PC-3 (cell line): ENCODE measurements at regions not wholly inside any gene's neighbourhood (a gene's known extent, or its start where the extent isn't known, plus 50 kb on each side); places are given as distances from the start of the nearest gene placed in this dataset.

Experiments
- ATAC-seq: fragments of 200-7000 bp; cut with Tn5 transposase; 2 replicates; pipeline ENCODE4 v1.9.1; 2020; ENCODE audit warnings: mild to moderate bottlenecking, moderate library complexity
- BruUV-seq: library from RNA; stranded (reverse); fragments of 400-500 nt; replicated peaks from 2 replicates; lab custom pipeline; 2021; lab: Mats Ljungman, UMichigan
- CTCF ChIA-PET: fragments of 300-600 bp; sonication (Branson Sonifier 250); formaldehyde crosslinking; loops from one replicate; lab custom pipeline; 2022; ENCODE audit warnings: antibody characterized with exemption; lab: Charles Lee
- POLR2A ChIA-PET: fragments of 300-600 bp; sonication (Branson Sonifier 250); formaldehyde crosslinking; loops from one replicate; lab custom pipeline; 2022; ENCODE audit warnings: antibody characterized with exemption; ENCODE audit not compliant: unreplicated experiment; lab: Charles Lee
- DNase-seq: peaks from one replicate; pipeline ENCODE4 v3.0.0-alpha.2; 2015
- H2AFZ ChIP-seq: fragments of 300-600 bp; sonication (generic); 2 replicates; pipeline ENCODE4 v1.6.0; 2016; ENCODE audit warnings: antibody characterized with exemption, low read length
- H3F3A ChIP-seq: fragments of 300-600 bp; sonication (generic); one replicate; pipeline ENCODE4 v1.6.0; 2017; ENCODE audit warnings: antibody characterized with exemption, low read length, control low read depth, mild to moderate bottlenecking; ENCODE audit not compliant: unreplicated experiment
- H3K27ac ChIP-seq: fragments of 300-600 bp; sonication (generic); 2 replicates; pipeline ENCODE4 v1.5.1; 2016; ENCODE audit warnings: mild to moderate bottlenecking, low read length
- H3K27me3 ChIP-seq: fragments of 300-600 bp; sonication (generic); 2 replicates; pipeline ENCODE4 v1.6.1; 2016; ENCODE audit warnings: low read length, mixed read lengths
- H3K36me3 ChIP-seq: fragments of 300-600 bp; sonication (generic); 2 replicates; pipeline ENCODE4 v1.6.1; 2016; ENCODE audit warnings: low read depth, mixed run types, low read length, mixed read lengths
- H3K4me1 ChIP-seq: fragments of 300-600 bp; sonication (generic); 2 replicates; pipeline ENCODE4 v1.5.1; 2016; ENCODE audit warnings: low read length; ENCODE audit not compliant: insufficient read depth
- H3K4me2 ChIP-seq: fragments of 300-600 bp; sonication (generic); 2 replicates; pipeline ENCODE4 v1.6.0; 2016; ENCODE audit warnings: low read length
- H3K4me3 ChIP-seq: fragments of 300-600 bp; sonication (generic); 2 replicates; pipeline ENCODE4 v1.5.1; 2016; ENCODE audit warnings: mild to moderate bottlenecking, low read length, mixed read lengths
- H3K79me2 ChIP-seq: fragments of 300-600 bp; sonication (generic); 2 replicates; pipeline ENCODE4 v1.6.1; 2017; ENCODE audit warnings: low read length, mixed read lengths
- H3K9ac ChIP-seq: fragments of 300-600 bp; sonication (generic); 2 replicates; pipeline ENCODE4 v1.6.0; 2016; ENCODE audit warnings: mild to moderate bottlenecking, low read length
- H3K9me2 ChIP-seq: fragments of 300-600 bp; sonication (generic); replicated peaks from 2 replicates; pipeline ENCODE4 v1.6.1; 2016; ENCODE audit warnings: mixed run types, low read length, mixed read lengths
- H3K9me3 ChIP-seq: fragments of 300-600 bp; sonication (generic); 2 replicates; pipeline ENCODE4 v1.6.1; 2016; ENCODE audit warnings: low read length, mixed read lengths
- H4K20me1 ChIP-seq: fragments of 300-600 bp; sonication (generic); 2 replicates; pipeline ENCODE4 v1.6.1; 2016; ENCODE audit warnings: low read length, mixed read lengths
- EZH2 ChIP-seq: fragments of 300-600 bp; sonication (generic); IDR thresholded peaks from one replicate; pipeline ENCODE4 v1.6.1; 2017; ENCODE audit warnings: antibody characterized with exemption, mild to moderate bottlenecking, low read length; ENCODE audit not compliant: unreplicated experiment
- EZH2phosphoT487 ChIP-seq: fragments of 300-600 bp; sonication (generic); IDR thresholded peaks from 2 replicates; pipeline ENCODE4 v1.6.1; 2018; ENCODE audit warnings: mild to moderate bottlenecking, antibody characterized with exemption, low read length, borderline replicate concordance
- intact Hi-C: fragments of 100-400 bp; cut with micrococcal nuclease; formaldehyde crosslinking; loops from 2 replicates; pipeline ENCODE4 v1.9.0; 2023
- TF ChIP-seq, protein P1 (sequence below): fragments of 300-600 bp; sonication (generic); conservative IDR thresholded peaks from 2 replicates; pipeline ENCODE4 v1.5.1; 2017; ENCODE audit warnings: antibody characterized with exemption, low read depth, mild to moderate bottlenecking, low read length

DNA sequence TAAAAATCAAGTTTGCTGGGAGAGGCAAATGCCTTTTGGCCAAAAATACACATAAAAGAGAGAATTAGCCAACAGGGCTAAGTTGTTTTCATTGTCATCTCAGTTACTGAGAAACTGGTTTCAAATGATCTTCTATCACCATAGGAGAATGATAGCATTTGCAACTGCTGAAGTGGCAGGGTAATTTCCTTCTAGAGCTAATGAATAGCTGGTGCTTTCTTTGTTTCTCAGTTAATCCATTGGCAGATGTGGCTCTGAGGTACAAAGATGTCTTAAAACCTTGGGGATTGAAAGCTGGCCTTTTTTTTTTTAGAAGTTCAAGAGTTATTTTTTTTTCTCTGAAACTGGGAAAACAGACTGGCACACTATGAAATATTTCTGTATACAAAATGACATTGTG is 332.7 kb upstream of the KLF12 start:
- H3F3A ChIP-seq: no peaks in the 10 kb centered on the region
- no peaks in the 10 kb centered on the region for H3K4me1 ChIP-seq
- POLR2A ChIA-PET: interaction anchor here (0.5 to 0.6 kb wide), 2 partner anchors 94 to 283 kb away, joined by 5 to 6 read pairs; no protein-coding TSS in a partner anchor
- H3K27ac ChIP-seq: no peak overlapping the region
- H3K9me2 ChIP-seq: no peaks in the 10 kb centered on the region
- H3K79me2 ChIP-seq: no peaks in the 10 kb centered on the region
- DNase-seq: no peak
- no peaks in the 10 kb centered on the region for H3K27me3 ChIP-seq
- CTCF ChIA-PET: no interaction called here
- H3K9ac ChIP-seq: no peak overlapping the region
- no peak overlapping the region for H2AFZ ChIP-seq
- no peak overlapping the region for H3K4me3 ChIP-seq
- no peak overlapping the region for H3K4me2 ChIP-seq
- intact Hi-C loops: no loop called here
- no TSS peak for BruUV-seq
- H3K9me3 ChIP-seq: no peaks in the 10 kb centered on the region
- no peaks in the 10 kb centered on the region for H3K36me3 ChIP-seq
- H4K20me1 ChIP-seq: no peaks in the 10 kb centered on the region
- ATAC-seq: no peak
- TF ChIP-seq, protein P1, sequence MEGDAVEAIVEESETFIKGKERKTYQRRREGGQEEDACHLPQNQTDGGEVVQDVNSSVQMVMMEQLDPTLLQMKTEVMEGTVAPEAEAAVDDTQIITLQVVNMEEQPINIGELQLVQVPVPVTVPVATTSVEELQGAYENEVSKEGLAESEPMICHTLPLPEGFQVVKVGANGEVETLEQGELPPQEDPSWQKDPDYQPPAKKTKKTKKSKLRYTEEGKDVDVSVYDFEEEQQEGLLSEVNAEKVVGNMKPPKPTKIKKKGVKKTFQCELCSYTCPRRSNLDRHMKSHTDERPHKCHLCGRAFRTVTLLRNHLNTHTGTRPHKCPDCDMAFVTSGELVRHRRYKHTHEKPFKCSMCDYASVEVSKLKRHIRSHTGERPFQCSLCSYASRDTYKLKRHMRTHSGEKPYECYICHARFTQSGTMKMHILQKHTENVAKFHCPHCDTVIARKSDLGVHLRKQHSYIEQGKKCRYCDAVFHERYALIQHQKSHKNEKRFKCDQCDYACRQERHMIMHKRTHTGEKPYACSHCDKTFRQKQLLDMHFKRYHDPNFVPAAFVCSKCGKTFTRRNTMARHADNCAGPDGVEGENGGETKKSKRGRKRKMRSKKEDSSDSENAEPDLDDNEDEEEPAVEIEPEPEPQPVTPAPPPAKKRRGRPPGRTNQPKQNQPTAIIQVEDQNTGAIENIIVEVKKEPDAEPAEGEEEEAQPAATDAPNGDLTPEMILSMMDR: no peak
- TF ChIP-seq EZH2 (no peak), EZH2phosphoT487 (no peak)

DNA sequence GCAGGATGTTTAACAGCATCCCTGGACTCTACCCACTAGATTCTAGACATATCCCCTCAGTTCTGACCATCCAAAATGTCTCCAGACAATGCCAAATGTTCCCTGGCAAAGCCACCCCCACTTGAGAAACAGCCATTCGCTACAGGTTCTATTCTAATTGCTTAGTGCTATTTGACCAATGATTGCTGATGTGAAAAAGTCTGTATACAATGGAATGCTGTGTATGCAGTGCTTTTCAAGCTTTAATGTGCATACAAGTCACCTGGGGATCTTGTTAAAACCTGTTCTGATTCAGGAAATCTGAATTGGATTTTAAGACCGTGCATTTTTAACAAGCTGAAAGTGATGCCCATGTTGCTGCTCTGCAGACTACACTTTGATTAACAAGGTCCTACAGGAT is 331.8 kb upstream of the KLF12 start:
- DNase-seq: no peak
- CTCF ChIA-PET: interaction anchor here (0.6 kb wide), 1 partner anchor 1657 kb away, joined by 13 read pairs; no protein-coding TSS in a partner anchor
- Histone ChIP-seq H2AFZ (no peak overlapping the region), H3F3A (no peaks in the 10 kb centered on the region), H3K4me2 (no peak overlapping the region), H3K4me3 (no peak overlapping the region), H3K27me3 (no peaks in the 10 kb centered on the region), H3K27ac (no peak overlapping the region), H3K36me3 (no peaks in the 10 kb centered on the region), H3K79me2 (no peaks in the 10 kb centered on the region), H4K20me1 (no peaks in the 10 kb centered on the region), H3K9ac (no peak overlapping the region), H3K4me1 (no peaks in the 10 kb centered on the region), H3K9me2 (no peaks in the 10 kb centered on the region), H3K9me3 (no peaks in the 10 kb centered on the region)
- TF ChIP-seq, protein P1: no peak
- TF ChIP-seq EZH2 (no peak), EZH2phosphoT487 (no peak)
- no peak for ATAC-seq
- POLR2A ChIA-PET: no interaction called here
- intact Hi-C loops: no loop called here
- BruUV-seq: no TSS peak

DNA sequence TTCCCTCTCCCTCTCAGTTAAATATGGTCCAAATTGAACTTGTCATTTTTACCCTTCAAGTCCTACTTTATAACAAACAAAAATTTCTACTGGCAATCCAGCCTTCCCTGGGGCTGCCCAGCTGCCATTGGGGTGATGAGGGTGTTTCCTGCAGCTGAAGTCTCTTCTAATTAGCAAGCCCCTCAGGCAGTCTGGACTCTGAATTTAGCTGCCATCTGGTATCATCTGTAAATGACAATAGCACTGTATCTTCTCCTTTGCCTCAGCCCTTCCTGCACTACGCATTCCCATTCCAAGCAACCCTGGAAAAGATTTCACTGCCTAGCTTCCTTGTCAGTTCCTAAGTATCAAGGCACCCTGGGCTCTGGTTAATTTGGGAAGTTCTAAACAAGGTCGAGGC is 331.1 kb upstream of the KLF12 start:
- no peak overlapping the region for H3K4me2 ChIP-seq
- ATAC-seq: no peak
- intact Hi-C loops: no loop called here

More for the DNA sequence above, 331.1 kb upstream of the KLF12 start:
- BruUV-seq: no TSS peak
- Histone ChIP-seq H4K20me1 (no peaks in the 10 kb centered on the region), H3K9me2 (no peaks in the 10 kb centered on the region), H3K79me2 (no peaks in the 10 kb centered on the region), H3K27ac (no peak overlapping the region), H3K4me3 (no peak overlapping the region), H3K9ac (no peak overlapping the region), H3K27me3 (no peaks in the 10 kb centered on the region), H3K36me3 (no peaks in the 10 kb centered on the region), H3F3A (no peaks in the 10 kb centered on the region), H2AFZ (no peak overlapping the region), H3K4me1 (no peaks in the 10 kb centered on the region), H3K9me3 (no peaks in the 10 kb centered on the region)
- POLR2A ChIA-PET: no interaction called here
- no peak for TF ChIP-seq EZH2phosphoT487
- TF ChIP-seq, protein P1: no peak
- TF ChIP-seq EZH2: no peak
- CTCF ChIA-PET: interaction anchor here (0.6 kb wide), 1 partner anchor 1656 kb away, joined by 13 read pairs; no protein-coding TSS in a partner anchor
- DNase-seq: no peak
